EL (cell line): ENCODE measurements at regions not wholly inside any gene's neighbourhood (a gene's known extent, or its start where the extent isn't known, plus 50 kb on each side); places are given as distances from the start of the nearest gene placed in this dataset.

Experiments
- DNase-seq: peaks from one replicate; pipeline ENCODE4 v3.0.0-alpha.2; 2016

- DNase-seq = no peak
Observed at GRCh38 chr1:147811273-147811672, 50.9 kb upstream of the GJA5 start.

- DNase-seq = no peak
Observed at GRCh38 chr1:147811751-147812150, 51.3 kb upstream of the GJA5 start.

- no peak for DNase-seq
Observed at GRCh38 chr1:147812799-147813198, 52.4 kb upstream of the GJA5 start.

- DNase-seq = peak; percentile 17
Observed at GRCh38 chr1:147815503-147815902, 55.1 kb upstream of the GJA5 start.

GRCh38 chr1:147820761-147821297 lies 60.4 kb upstream of the GJA5 start:
- DNase-seq = no peak

GRCh38 chr1:147821883-147822282 lies 61.5 kb upstream of the GJA5 start:
- peak; percentile 12 for DNase-seq

GRCh38 chr1:147822292-147822691 lies 61.9 kb upstream of the GJA5 start:
- DNase-seq = peak; percentile 13

- DNase-seq = no peak
Observed at GRCh38 chr1:147824001-147824400, 63.6 kb upstream of the GJA5 start.

- DNase-seq = no peak
Observed at GRCh38 chr1:147824798-147825197, 64.4 kb upstream of the GJA5 start.

GRCh38 chr1:147825586-147825985 lies 65.2 kb upstream of the GJA5 start:
- DNase-seq = no peak

- DNase-seq = no peak
Observed at GRCh38 chr1:147826259-147826658, 65.9 kb upstream of the GJA5 start.

- DNase-seq = no peak
Observed at GRCh38 chr1:147833231-147833860, 69.2 kb upstream of the GJA8 start.

GRCh38 chr1:147834181-147834580 lies 68.4 kb upstream of the GJA8 start:
- DNase-seq = no peak

GRCh38 chr1:147834810-147835209 lies 67.8 kb upstream of the GJA8 start:
- no peak for DNase-seq

GRCh38 chr1:147837129-147837963 lies 65.2 kb upstream of the GJA8 start:
- no peak for DNase-seq

- no peak for DNase-seq
Observed at GRCh38 chr1:147837964-147838292, 64.7 kb upstream of the GJA8 start.

- DNase-seq = no peak
Observed at GRCh38 chr1:147840909-147841308, 61.7 kb upstream of the GJA8 start.

GRCh38 chr1:147842578-147842977 lies 60.0 kb upstream of the GJA8 start:
- DNase-seq = no peak

GRCh38 chr1:147843486-147843885 lies 59.1 kb upstream of the GJA8 start:
- DNase-seq = no peak

GRCh38 chr1:147847831-147848230 lies 54.8 kb upstream of the GJA8 start:
- DNase-seq = no peak

- DNase-seq = peak; percentile 41
Observed at GRCh38 chr1:147849098-147849895, 53.3 kb upstream of the GJA8 start.

- no peak for DNase-seq
Observed at GRCh38 chr1:147850737-147851136, 51.9 kb upstream of the GJA8 start.

GRCh38 chr1:147851149-147851548 lies 51.4 kb upstream of the GJA8 start:
- DNase-seq = peak; percentile 32
